OCI-LY1 (cell line): ENCODE measurements at regions not wholly inside any gene's neighbourhood (a gene's known extent, or its start where the extent isn't known, plus 50 kb on each side); places are given as distances from the start of the nearest gene placed in this dataset.

ENCODE experiments used
- H2AFZ ChIP-seq: fragments of 200-600 bp; sonication (generic), shearing (Covaris generic); 2 replicates; pipeline ENCODE4 v1.6.0; 2014; ENCODE audit warnings: antibody characterized with exemption, mild to moderate bottlenecking, low read length
- H3F3A ChIP-seq: fragments of 200-600 bp; sonication (generic), shearing (Covaris generic); 2 replicates; pipeline ENCODE4 v1.6.0; 2014; ENCODE audit warnings: mild to moderate bottlenecking, antibody characterized with exemption, low read length, moderate library complexity; ENCODE audit not compliant: insufficient read depth
- H3K27ac ChIP-seq: fragments of 200-600 bp; sonication (generic); 2 replicates; pipeline ENCODE4 v1.5.1; 2014; ENCODE audit warnings: low read length, mixed run types, mild to moderate bottlenecking, low read depth; ENCODE audit not compliant: poor library complexity, severe bottlenecking
- H3K27me3 ChIP-seq: fragments of 200-600 bp; sonication (generic); 2 replicates; pipeline ENCODE4 v1.6.0; 2014; ENCODE audit warnings: antibody characterized with exemption, mild to moderate bottlenecking, low read length, moderate library complexity; ENCODE audit not compliant: insufficient read depth
- H3K36me3 ChIP-seq: fragments of 200-600 bp; sonication (generic); 2 replicates; pipeline ENCODE4 v1.6.1; 2014; ENCODE audit warnings: mild to moderate bottlenecking, antibody characterized with exemption, low read length, moderate library complexity, mixed read lengths; ENCODE audit not compliant: insufficient read depth
- H3K4me1 ChIP-seq: fragments of 200-600 bp; sonication (generic); 2 replicates; pipeline ENCODE4 v1.5.1; 2014; ENCODE audit warnings: mild to moderate bottlenecking, low read length, moderate library complexity; ENCODE audit not compliant: insufficient read depth, severe bottlenecking
- H3K4me2 ChIP-seq: fragments of 200-600 bp; sonication (generic), shearing (Covaris generic); 2 replicates; pipeline ENCODE4 v1.6.1; 2014; ENCODE audit warnings: low read length
- H3K4me3 ChIP-seq: fragments of 200-600 bp; sonication (generic); 2 replicates; pipeline ENCODE4 v1.5.1; 2014; ENCODE audit warnings: low read length, low read depth, mild to moderate bottlenecking, mixed read lengths; ENCODE audit not compliant: poor library complexity, severe bottlenecking
- H3K79me2 ChIP-seq: fragments of 200-600 bp; shearing (Covaris generic); 2 replicates; pipeline ENCODE4 v1.6.1; 2016; ENCODE audit warnings: mixed run types, low read length, mixed read lengths; ENCODE audit not compliant: insufficient read depth
- H3K9ac ChIP-seq: fragments of 200-600 bp; sonication (generic), shearing (Covaris generic); 2 replicates; pipeline ENCODE4 v1.6.1; 2014; ENCODE audit warnings: mild to moderate bottlenecking, low read length, mixed read lengths
- H3K9me2 ChIP-seq: fragments of 200-600 bp; sonication (generic), shearing (Covaris generic); 2 replicates; pipeline ENCODE4 v1.6.1; 2014; ENCODE audit warnings: low read depth, mild to moderate bottlenecking, low read length, mixed read lengths
- H3K9me3 ChIP-seq: fragments of 200-600 bp; shearing (Covaris generic); 2 replicates; pipeline ENCODE4 v1.6.1; 2014; ENCODE audit warnings: low read length, mixed read lengths
- H4K20me1 ChIP-seq: fragments of 200-600 bp; sonication (generic), shearing (Covaris generic); 2 replicates; pipeline ENCODE4 v1.6.0; 2016; ENCODE audit warnings: mild to moderate bottlenecking, low read length; ENCODE audit not compliant: insufficient read depth
- EZH2 ChIP-seq: fragments of 200-600 bp; sonication (generic), shearing (Covaris generic); IDR thresholded peaks from 2 replicates; pipeline ENCODE4 v1.8.0; 2017; ENCODE audit warnings: borderline replicate concordance, mixed run types, mild to moderate bottlenecking, antibody characterized with exemption, low read length, moderate library complexity, mixed read lengths
- TF ChIP-seq, protein P1 (sequence below): fragments of 200-600 bp; sonication (generic), shearing (Covaris generic); IDR thresholded peaks from 2 replicates; pipeline ENCODE4 v1.5.1; 2017; ENCODE audit warnings: mild to moderate bottlenecking, antibody characterized with exemption, low read length, moderate library complexity, mixed read lengths

DNA sequence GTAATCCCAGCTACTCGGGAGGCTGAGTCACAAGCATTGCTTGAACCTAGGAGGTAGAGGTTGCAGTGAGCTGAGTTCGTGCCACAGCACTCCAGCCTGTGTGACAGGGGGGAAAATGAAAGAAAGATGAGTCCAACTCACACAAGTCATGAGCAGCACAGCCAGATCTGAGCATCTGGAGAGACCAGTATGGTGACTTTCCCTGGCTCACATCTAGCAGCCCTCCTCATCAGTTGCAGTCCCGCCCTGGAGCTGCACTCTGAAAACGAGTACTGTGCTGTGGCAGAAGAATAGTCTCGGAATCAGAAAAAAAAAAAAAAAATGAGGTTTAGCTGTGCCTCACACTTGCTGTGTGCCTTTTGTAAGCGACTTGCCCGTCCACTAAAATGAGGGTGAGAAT lies 74.4 kb upstream of the TRIB2 start:
- no peaks in the 10 kb centered on the region for H3F3A ChIP-seq
- H3K9me3 ChIP-seq, result peaks cover 9% of the 10 kb centered on the region; the same call in 1 of the 2 replicates
- H2AFZ ChIP-seq, result no peak overlapping the region
- H3K4me3 ChIP-seq, result no peak overlapping the region
- H3K9me2 ChIP-seq, result no peaks in the 10 kb centered on the region
- no peaks in the 10 kb centered on the region for H3K79me2 ChIP-seq
- H3K27me3 ChIP-seq, result no peaks in the 10 kb centered on the region; the same call in 1 of the 2 replicates
- no peak overlapping the region for H3K4me2 ChIP-seq
- no peaks in the 10 kb centered on the region for H4K20me1 ChIP-seq
- no peaks in the 10 kb centered on the region for H3K4me1 ChIP-seq
- H3K36me3 ChIP-seq, result no peaks in the 10 kb centered on the region; the same call in 1 of the 2 replicates
- no peak overlapping the region for H3K27ac ChIP-seq
- TF ChIP-seq, protein P1, sequence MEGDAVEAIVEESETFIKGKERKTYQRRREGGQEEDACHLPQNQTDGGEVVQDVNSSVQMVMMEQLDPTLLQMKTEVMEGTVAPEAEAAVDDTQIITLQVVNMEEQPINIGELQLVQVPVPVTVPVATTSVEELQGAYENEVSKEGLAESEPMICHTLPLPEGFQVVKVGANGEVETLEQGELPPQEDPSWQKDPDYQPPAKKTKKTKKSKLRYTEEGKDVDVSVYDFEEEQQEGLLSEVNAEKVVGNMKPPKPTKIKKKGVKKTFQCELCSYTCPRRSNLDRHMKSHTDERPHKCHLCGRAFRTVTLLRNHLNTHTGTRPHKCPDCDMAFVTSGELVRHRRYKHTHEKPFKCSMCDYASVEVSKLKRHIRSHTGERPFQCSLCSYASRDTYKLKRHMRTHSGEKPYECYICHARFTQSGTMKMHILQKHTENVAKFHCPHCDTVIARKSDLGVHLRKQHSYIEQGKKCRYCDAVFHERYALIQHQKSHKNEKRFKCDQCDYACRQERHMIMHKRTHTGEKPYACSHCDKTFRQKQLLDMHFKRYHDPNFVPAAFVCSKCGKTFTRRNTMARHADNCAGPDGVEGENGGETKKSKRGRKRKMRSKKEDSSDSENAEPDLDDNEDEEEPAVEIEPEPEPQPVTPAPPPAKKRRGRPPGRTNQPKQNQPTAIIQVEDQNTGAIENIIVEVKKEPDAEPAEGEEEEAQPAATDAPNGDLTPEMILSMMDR, result no peak
- no peak for TF ChIP-seq EZH2
- H3K9ac ChIP-seq, result no peak overlapping the region

DNA sequence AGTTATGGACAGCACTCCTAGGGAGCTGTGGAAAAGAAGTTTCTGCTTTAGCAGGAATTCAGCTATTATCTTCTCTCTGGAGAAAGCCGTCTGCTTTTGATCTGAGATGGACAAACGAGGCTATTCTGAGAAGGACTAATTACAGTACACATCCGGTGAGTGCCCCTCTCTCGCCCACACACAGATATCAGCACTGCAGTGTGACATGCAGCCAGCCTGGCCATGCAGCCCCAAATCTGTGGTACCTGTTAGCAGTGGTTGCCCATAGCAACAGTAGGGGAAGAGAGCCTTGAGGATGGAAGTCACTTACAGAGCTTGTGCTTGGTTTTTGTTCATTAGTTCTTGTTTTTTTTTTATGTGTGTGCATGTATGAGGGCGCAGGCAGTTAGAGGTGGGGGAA lies 73.9 kb upstream of the TRIB2 start:
- TF ChIP-seq, protein P1, result no peak
- TF ChIP-seq EZH2, result no peak
- peaks cover 9% of the 10 kb centered on the region; the same call in 1 of the 2 replicates for H3K9me3 ChIP-seq
- no peak overlapping the region for H3K4me3 ChIP-seq
- H3K9ac ChIP-seq, result no peak overlapping the region
- no peaks in the 10 kb centered on the region for H3F3A ChIP-seq
- no peak overlapping the region for H3K4me2 ChIP-seq
- H2AFZ ChIP-seq, result no peak overlapping the region
- H3K4me1 ChIP-seq, result no peaks in the 10 kb centered on the region
- H3K27me3 ChIP-seq, result no peaks in the 10 kb centered on the region; the same call in 1 of the 2 replicates
- no peaks in the 10 kb centered on the region for H3K79me2 ChIP-seq
- H3K9me2 ChIP-seq, result no peaks in the 10 kb centered on the region
- no peaks in the 10 kb centered on the region for H4K20me1 ChIP-seq
- no peak overlapping the region for H3K27ac ChIP-seq
- H3K36me3 ChIP-seq, result no peaks in the 10 kb centered on the region; the same call in 1 of the 2 replicates

DNA sequence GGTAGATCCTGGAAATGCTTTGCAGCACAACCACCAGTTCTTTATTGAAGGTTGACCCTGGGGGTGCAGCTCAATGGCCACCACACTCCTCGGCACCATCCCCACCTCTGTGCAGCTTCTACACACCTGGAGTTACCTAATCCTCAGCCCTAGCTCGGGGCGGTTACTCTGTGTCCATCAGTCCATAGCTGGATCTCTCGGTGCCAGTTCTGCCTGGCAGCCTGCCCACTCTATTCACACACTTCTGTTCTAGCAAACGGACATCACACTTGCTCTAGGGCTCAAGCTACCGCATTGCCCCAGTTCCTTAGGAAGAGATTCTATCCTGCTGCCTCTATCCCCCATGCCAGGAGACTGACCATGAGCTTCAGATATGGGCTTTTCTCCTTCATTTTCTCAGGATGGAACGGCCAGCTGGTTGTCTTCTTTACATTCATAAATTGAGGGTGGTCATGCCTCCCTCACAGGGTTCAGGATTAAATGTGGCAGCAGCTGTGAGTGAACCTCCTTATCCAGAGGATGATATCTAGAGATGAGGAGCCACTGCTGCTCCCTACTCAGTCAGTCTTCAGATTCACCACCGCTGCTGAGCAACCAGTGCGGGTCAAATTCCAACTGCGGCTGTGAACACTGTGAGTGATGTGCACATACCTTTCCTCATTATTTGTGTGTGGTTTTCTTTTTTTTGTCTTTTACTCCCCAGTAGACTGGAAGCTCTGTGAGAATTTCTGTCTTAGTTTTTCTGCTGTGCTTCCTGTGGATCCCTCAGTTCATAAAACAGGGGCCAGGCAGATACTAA lies 66.9 kb upstream of the TRIB2 start:
- TF ChIP-seq EZH2, result no peak
- TF ChIP-seq, protein P1, result no peak
- Histone ChIP-seq H3K9me2 (no peaks in the 10 kb centered on the region), H3K4me2 (no peak overlapping the region), H3K79me2 (no peaks in the 10 kb centered on the region), H2AFZ (no peak overlapping the region), H3K27me3 (no peaks in the 10 kb centered on the region; the same call in 1 of the 2 replicates), H3K9me3 (peaks cover 9% of the 10 kb centered on the region; the same call in 1 of the 2 replicates), H3K27ac (no peak overlapping the region), H4K20me1 (no peaks in the 10 kb centered on the region), H3F3A (no peaks in the 10 kb centered on the region), H3K9ac (no peak overlapping the region), H3K36me3 (no peaks in the 10 kb centered on the region; the same call in 1 of the 2 replicates), H3K4me3 (no peak overlapping the region), H3K4me1 (no peaks in the 10 kb centered on the region)
